GM23338 (cell line): ENCODE measurements at regions not wholly inside any gene's neighbourhood (a gene's known extent, or its start where the extent isn't known, plus 50 kb on each side); places are given as distances from the start of the nearest gene placed in this dataset.

ENCODE experiments used
- ATAC-seq: fragments of 200-7000 bp; cut with Tn5 transposase; 3 replicates; pipeline ENCODE4 v1.9.1; 2020
- DNase-seq: peaks from one replicate; pipeline ENCODE4 v3.0.0-alpha.2; 2015; ENCODE audit warnings: low spot score
- H2AFZ ChIP-seq: fragments of 200-600 bp; sonication (generic); 2 replicates; pipeline ENCODE4 v1.8.0; 2016; ENCODE audit warnings: antibody characterized with exemption, mild to moderate bottlenecking, moderate library complexity
- H3F3A ChIP-seq: fragments of 200-600 bp; sonication (generic); replicated peaks from 2 replicates; pipeline ENCODE4 v1.8.0; 2017; ENCODE audit warnings: antibody characterized with exemption, mixed run types, low read depth
- H3K27ac ChIP-seq: fragments of 200-600 bp; sonication (generic); 2 replicates; pipeline ENCODE4 v1.6.1; 2016; ENCODE audit warnings: low read depth
- H3K27me3 ChIP-seq: fragments of 200-600 bp; sonication (generic); 2 replicates; pipeline ENCODE4 v1.8.0; 2016; ENCODE audit warnings: mild to moderate bottlenecking, mixed run types, moderate library complexity; ENCODE audit not compliant: insufficient read depth
- H3K36me3 ChIP-seq: fragments of 200-600 bp; sonication (generic); 2 replicates; pipeline ENCODE4 v1.8.0; 2016; ENCODE audit warnings: mild to moderate bottlenecking; ENCODE audit not compliant: insufficient read depth
- H3K4me1 ChIP-seq: fragments of 200-600 bp; sonication (generic); 2 replicates; pipeline ENCODE4 v1.8.0; 2016; ENCODE audit warnings: mild to moderate bottlenecking, moderate library complexity; ENCODE audit not compliant: insufficient read depth
- H3K4me2 ChIP-seq: fragments of 200-600 bp; sonication (generic); 2 replicates; pipeline ENCODE4 v1.7.1; 2017; ENCODE audit warnings: mixed run types
- H3K4me3 ChIP-seq: fragments of 200-600 bp; sonication (generic); 2 replicates; pipeline ENCODE4 v1.6.1; 2016; ENCODE audit warnings: mixed run types
- H3K79me2 ChIP-seq: fragments of 200-600 bp; sonication (generic); replicated peaks from 2 replicates; pipeline ENCODE4 v1.8.0; 2017; ENCODE audit warnings: mild to moderate bottlenecking; ENCODE audit not compliant: insufficient read depth
- H3K9me2 ChIP-seq: fragments of 200-600 bp; sonication (generic); 2 replicates; pipeline ENCODE4 v1.8.0; 2017; ENCODE audit not compliant: insufficient read depth
- H4K20me1 ChIP-seq: fragments of 200-600 bp; sonication (generic); replicated peaks from 2 replicates; pipeline ENCODE4 v1.8.0; 2017; ENCODE audit warnings: mild to moderate bottlenecking; ENCODE audit not compliant: insufficient read depth
- H3K27ac Mint-ChIP-seq: 2 replicates; pipeline ENCODE4 v1.8.0; 2020; ENCODE audit warnings: inconsistent platforms, mild to moderate bottlenecking, moderate library complexity, mixed read lengths
- H3K27me3 Mint-ChIP-seq: 3 replicates; pipeline ENCODE4 v1.8.0; 2022; ENCODE audit warnings: low read depth, mild to moderate bottlenecking, moderate library complexity, mixed read lengths, inconsistent platforms; ENCODE audit not compliant: insufficient read depth, poor library complexity
- H3K36me3 Mint-ChIP-seq: 3 replicates; pipeline ENCODE4 v1.8.0; 2021; ENCODE audit warnings: low read depth, mild to moderate bottlenecking, inconsistent platforms, moderate library complexity, mixed read lengths
- H3K4me1 Mint-ChIP-seq: 3 replicates; pipeline ENCODE4 v1.8.0; 2020; ENCODE audit warnings: mild to moderate bottlenecking, inconsistent platforms, mixed read lengths
- H3K4me3 Mint-ChIP-seq: 3 replicates; pipeline ENCODE4 v1.8.0; 2021; ENCODE audit warnings: moderate library complexity, mild to moderate bottlenecking, inconsistent platforms, mixed read lengths
- H3K9me3 Mint-ChIP-seq: 3 replicates; pipeline ENCODE4 v1.8.0; 2020; ENCODE audit warnings: moderate library complexity, mild to moderate bottlenecking, inconsistent platforms, mixed read lengths
- CREB1 ChIP-seq: fragments of 250-450 bp; sonication (Bioruptor Pico); IDR thresholded peaks from 2 replicates; pipeline ENCODE4 v1.5.0; 2020; ENCODE audit warnings: low read depth, mild to moderate bottlenecking, moderate library complexity
- EZH2 ChIP-seq: fragments of 200-600 bp; sonication (generic); IDR thresholded peaks from one replicate; pipeline ENCODE4 v1.8.0; 2017; ENCODE audit warnings: antibody characterized with exemption, mild to moderate bottlenecking, low read depth; ENCODE audit not compliant: unreplicated experiment
- EZH2phosphoT487 ChIP-seq: fragments of 200-600 bp; sonication (generic); IDR thresholded peaks from one replicate; pipeline ENCODE4 v1.8.1; 2018; ENCODE audit warnings: antibody characterized with exemption; ENCODE audit not compliant: unreplicated experiment
- JUNB ChIP-seq: IDR thresholded peaks from one replicate; pipeline ENCODE4 v1.6.1; 2016; ENCODE audit warnings: antibody characterized with exemption; ENCODE audit not compliant: unreplicated experiment
- NANOG ChIP-seq: IDR thresholded peaks from 2 replicates; pipeline ENCODE4 v1.6.1; 2016; ENCODE audit warnings: antibody characterized with exemption, borderline replicate concordance
- POLR2AphosphoS5 ChIP-seq: IDR thresholded peaks from 2 replicates; pipeline ENCODE4 v1.6.1; 2016; ENCODE audit warnings: antibody characterized with exemption, low read depth
- STAT1 ChIP-seq: IDR thresholded peaks from one replicate; pipeline ENCODE4 v1.6.1; 2016; ENCODE audit warnings: antibody characterized with exemption; ENCODE audit not compliant: unreplicated experiment
- ZNF114 ChIP-seq: fragments of 250-450 bp; sonication (Bioruptor Pico); IDR thresholded peaks from 2 replicates; pipeline ENCODE4 v1.5.0; 2020; ENCODE audit warnings: mild to moderate bottlenecking, moderate library complexity
- ZNF331 ChIP-seq: fragments of 250-450 bp; sonication (Bioruptor Pico); IDR thresholded peaks from 2 replicates; pipeline ENCODE4 v1.5.0; 2020; ENCODE audit warnings: low read depth, mild to moderate bottlenecking, moderate library complexity
- ZNF462 ChIP-seq: fragments of 250-450 bp; sonication (Bioruptor Pico); IDR thresholded peaks from 2 replicates; pipeline ENCODE4 v1.5.0; 2020; ENCODE audit warnings: mild to moderate bottlenecking, moderate library complexity
- TF ChIP-seq, protein P1 (sequence below), 2 experiments: fragments of 200-600 bp in 1 of 2; sonication (generic) in 1 of 2; conservative IDR thresholded peaks; 2 replicates each; pipeline versions ENCODE4 v1.5.1 to v1.6.1; 2016 to 2017; ENCODE audit warnings: antibody characterized with exemption in 2 of 2, low read depth in 2 of 2, mild to moderate bottlenecking in 2 of 2, moderate library complexity in 1 of 2
- TF ChIP-seq, protein P2 (sequence below): IDR thresholded peaks from 2 replicates; pipeline ENCODE4 v1.6.1; 2016; ENCODE audit warnings: antibody characterized with exemption

DNA sequence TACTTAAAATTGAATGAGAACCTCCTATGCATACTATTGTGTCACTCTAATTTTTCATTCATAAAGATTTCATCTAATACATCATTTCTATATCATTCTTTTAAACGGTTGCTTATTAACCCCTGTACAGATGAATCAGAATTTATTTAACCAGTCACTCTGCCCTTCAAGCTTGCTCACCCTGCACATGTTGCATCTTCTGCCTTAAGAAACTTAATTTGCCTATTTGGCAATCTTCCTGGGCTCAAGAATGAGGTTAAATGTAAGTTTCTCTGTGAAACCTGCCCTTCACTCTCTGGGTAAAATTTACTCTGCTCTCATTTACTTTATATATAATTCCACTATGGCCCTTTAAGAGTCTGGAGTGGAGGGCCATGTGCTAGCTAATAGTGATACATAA is 434.7 kb upstream of the ZNF608 start:
- no peaks in the 10 kb centered on the region for H4K20me1 ChIP-seq
- peaks cover 15% of the 10 kb centered on the region for H3K4me1 ChIP-seq
- no peak overlapping the region for H3K4me3 ChIP-seq
- no peaks in the 10 kb centered on the region for H3K79me2 ChIP-seq
- H3K9me2 ChIP-seq = peaks cover 4% of the 10 kb centered on the region; the same call in 1 of the 2 replicates
- H3K4me3 Mint-ChIP-seq = no peak overlapping the region
- peaks cover 17% of the 10 kb centered on the region for H3K4me1 Mint-ChIP-seq
- H3K9me3 Mint-ChIP-seq = peaks cover 6% of the 10 kb centered on the region
- no peak for TF ChIP-seq POLR2AphosphoS5
- no peak for TF ChIP-seq ZNF114 (CRISPR knock-in tag)
- TF ChIP-seq NANOG = no peak
- no peak for DNase-seq
- H3K4me2 ChIP-seq = no peak overlapping the region
- peaks cover 6% of the 10 kb centered on the region; the same call in 1 of the 3 replicates for H3K36me3 Mint-ChIP-seq
- no peaks in the 10 kb centered on the region for H3F3A ChIP-seq
- H2AFZ ChIP-seq = no peak overlapping the region
- H3K36me3 ChIP-seq = no peaks in the 10 kb centered on the region
- no peak overlapping the region for H3K27ac Mint-ChIP-seq
- H3K27ac ChIP-seq = no peak overlapping the region
- no peaks in the 10 kb centered on the region for H3K27me3 ChIP-seq
- H3K27me3 Mint-ChIP-seq = peaks cover 3% of the 10 kb centered on the region
- no peak for ATAC-seq

DNA sequence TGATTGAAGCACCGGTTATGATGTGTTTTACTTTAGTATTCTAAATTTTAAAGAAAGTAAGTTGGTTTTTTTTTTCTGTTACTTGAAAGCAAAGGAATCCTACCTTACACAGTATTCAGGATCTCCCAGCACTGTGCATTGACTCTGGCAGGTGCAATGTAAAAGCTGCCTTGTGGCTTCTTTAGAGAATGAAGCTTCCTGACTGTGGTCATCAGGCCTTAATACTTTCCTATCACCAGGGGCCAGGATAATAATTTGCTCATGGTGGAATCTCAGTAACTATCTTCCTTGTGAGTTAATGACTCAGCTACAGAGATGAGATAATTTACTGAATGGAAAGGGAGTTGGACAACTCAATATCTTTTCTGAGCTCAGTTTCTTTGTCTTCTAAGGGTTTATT is 435.5 kb upstream of the ZNF608 start:
- peaks cover 6% of the 10 kb centered on the region for H3K9me3 Mint-ChIP-seq
- TF ChIP-seq ZNF114 (CRISPR knock-in tag) (no peak), POLR2AphosphoS5 (no peak), ZNF331 (CRISPR knock-in tag) (no peak), EZH2phosphoT487 (no peak), ZNF462 (CRISPR knock-in tag) (no peak), CREB1 (CRISPR knock-in tag) (no peak), JUNB (no peak), NANOG (no peak), EZH2 (no peak), STAT1 (no peak)
- TF ChIP-seq, protein P1, sequence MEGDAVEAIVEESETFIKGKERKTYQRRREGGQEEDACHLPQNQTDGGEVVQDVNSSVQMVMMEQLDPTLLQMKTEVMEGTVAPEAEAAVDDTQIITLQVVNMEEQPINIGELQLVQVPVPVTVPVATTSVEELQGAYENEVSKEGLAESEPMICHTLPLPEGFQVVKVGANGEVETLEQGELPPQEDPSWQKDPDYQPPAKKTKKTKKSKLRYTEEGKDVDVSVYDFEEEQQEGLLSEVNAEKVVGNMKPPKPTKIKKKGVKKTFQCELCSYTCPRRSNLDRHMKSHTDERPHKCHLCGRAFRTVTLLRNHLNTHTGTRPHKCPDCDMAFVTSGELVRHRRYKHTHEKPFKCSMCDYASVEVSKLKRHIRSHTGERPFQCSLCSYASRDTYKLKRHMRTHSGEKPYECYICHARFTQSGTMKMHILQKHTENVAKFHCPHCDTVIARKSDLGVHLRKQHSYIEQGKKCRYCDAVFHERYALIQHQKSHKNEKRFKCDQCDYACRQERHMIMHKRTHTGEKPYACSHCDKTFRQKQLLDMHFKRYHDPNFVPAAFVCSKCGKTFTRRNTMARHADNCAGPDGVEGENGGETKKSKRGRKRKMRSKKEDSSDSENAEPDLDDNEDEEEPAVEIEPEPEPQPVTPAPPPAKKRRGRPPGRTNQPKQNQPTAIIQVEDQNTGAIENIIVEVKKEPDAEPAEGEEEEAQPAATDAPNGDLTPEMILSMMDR (conservative IDR thresholded peaks at IDR 0.05; ENCODE audit: low read depth in 2 of 2) = no peak
- TF ChIP-seq, protein P2, sequence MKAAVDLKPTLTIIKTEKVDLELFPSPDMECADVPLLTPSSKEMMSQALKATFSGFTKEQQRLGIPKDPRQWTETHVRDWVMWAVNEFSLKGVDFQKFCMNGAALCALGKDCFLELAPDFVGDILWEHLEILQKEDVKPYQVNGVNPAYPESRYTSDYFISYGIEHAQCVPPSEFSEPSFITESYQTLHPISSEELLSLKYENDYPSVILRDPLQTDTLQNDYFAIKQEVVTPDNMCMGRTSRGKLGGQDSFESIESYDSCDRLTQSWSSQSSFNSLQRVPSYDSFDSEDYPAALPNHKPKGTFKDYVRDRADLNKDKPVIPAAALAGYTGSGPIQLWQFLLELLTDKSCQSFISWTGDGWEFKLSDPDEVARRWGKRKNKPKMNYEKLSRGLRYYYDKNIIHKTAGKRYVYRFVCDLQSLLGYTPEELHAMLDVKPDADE = no peak

More for the DNA sequence above, 435.5 kb upstream of the ZNF608 start:
- Histone ChIP-seq H3K36me3 (no peaks in the 10 kb centered on the region), H3K4me1 (peaks cover 15% of the 10 kb centered on the region), H3K4me2 (no peak overlapping the region), H3F3A (no peaks in the 10 kb centered on the region), H3K27me3 (no peaks in the 10 kb centered on the region), H2AFZ (no peak overlapping the region), H3K27ac (no peak overlapping the region), H3K9me2 (peaks cover 5% of the 10 kb centered on the region; the same call in 1 of the 2 replicates), H3K79me2 (no peaks in the 10 kb centered on the region), H4K20me1 (no peaks in the 10 kb centered on the region), H3K4me3 (no peak overlapping the region)
- ATAC-seq (no peak), DNase-seq (no peak)
- Mint-ChIP-seq H3K27ac (no peak overlapping the region), H3K36me3 (peaks cover 6% of the 10 kb centered on the region; the same call in 1 of the 3 replicates), H3K27me3 (peaks cover 3% of the 10 kb centered on the region), H3K4me3 (no peak overlapping the region), H3K4me1 (peaks cover 17% of the 10 kb centered on the region)
